ENCODE measurements at regions not wholly inside any gene's neighbourhood (a gene's known extent, or its start where the extent isn't known, plus 50 kb on each side); places are given as distances from the start of the nearest gene placed in this dataset.

GRCh38 chr15:37678124-37678523, 256.3 kb upstream of the TMCO5A start:
- Mint-ChIP-seq H3K27me3 (ENCODE audit: insufficient read depth) (peaks cover 1% of the 10 kb centered on the region; the same call in 1 of the 2 replicates), H3K4me1 (ENCODE audit: low read depth) (no peaks in the 10 kb centered on the region), H3K9me3 (no peaks in the 10 kb centered on the region), H3K27ac (no peak overlapping the region), H3K4me3 (no peak overlapping the region), H3K36me3 (ENCODE audit: low read depth) (no peaks in the 10 kb centered on the region)
- TF ChIP-seq, protein P1, sequence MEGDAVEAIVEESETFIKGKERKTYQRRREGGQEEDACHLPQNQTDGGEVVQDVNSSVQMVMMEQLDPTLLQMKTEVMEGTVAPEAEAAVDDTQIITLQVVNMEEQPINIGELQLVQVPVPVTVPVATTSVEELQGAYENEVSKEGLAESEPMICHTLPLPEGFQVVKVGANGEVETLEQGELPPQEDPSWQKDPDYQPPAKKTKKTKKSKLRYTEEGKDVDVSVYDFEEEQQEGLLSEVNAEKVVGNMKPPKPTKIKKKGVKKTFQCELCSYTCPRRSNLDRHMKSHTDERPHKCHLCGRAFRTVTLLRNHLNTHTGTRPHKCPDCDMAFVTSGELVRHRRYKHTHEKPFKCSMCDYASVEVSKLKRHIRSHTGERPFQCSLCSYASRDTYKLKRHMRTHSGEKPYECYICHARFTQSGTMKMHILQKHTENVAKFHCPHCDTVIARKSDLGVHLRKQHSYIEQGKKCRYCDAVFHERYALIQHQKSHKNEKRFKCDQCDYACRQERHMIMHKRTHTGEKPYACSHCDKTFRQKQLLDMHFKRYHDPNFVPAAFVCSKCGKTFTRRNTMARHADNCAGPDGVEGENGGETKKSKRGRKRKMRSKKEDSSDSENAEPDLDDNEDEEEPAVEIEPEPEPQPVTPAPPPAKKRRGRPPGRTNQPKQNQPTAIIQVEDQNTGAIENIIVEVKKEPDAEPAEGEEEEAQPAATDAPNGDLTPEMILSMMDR (IDR thresholded peaks at IDR 0.05), result no peak
- no peak for DNase-seq

GRCh38 chr15:37679627-37680026, 254.8 kb upstream of the TMCO5A start:
- no peak overlapping the region for H3K4me3 Mint-ChIP-seq
- H3K4me1 Mint-ChIP-seq (ENCODE audit: low read depth), result no peaks in the 10 kb centered on the region
- H3K9me3 Mint-ChIP-seq, result no peaks in the 10 kb centered on the region
- no peak for DNase-seq
- H3K27me3 Mint-ChIP-seq (ENCODE audit: insufficient read depth), result peaks cover 1% of the 10 kb centered on the region; the same call in 1 of the 2 replicates
- TF ChIP-seq, protein P1 (IDR thresholded peaks at IDR 0.05), result no peak
- no peaks in the 10 kb centered on the region for H3K36me3 Mint-ChIP-seq (ENCODE audit: low read depth)
- no peak overlapping the region for H3K27ac Mint-ChIP-seq

GRCh38 chr15:37682304-37682703, 252.1 kb upstream of the TMCO5A start:
- DNase-seq, result no peak
- H3K36me3 Mint-ChIP-seq (ENCODE audit: low read depth), result no peaks in the 10 kb centered on the region
- H3K4me1 Mint-ChIP-seq (ENCODE audit: low read depth), result no peaks in the 10 kb centered on the region
- H3K27me3 Mint-ChIP-seq (ENCODE audit: insufficient read depth), result peaks cover 1% of the 10 kb centered on the region
- H3K27ac Mint-ChIP-seq, result no peak overlapping the region
- H3K9me3 Mint-ChIP-seq, result no peaks in the 10 kb centered on the region; the same call in 1 of the 2 replicates
- H3K4me3 Mint-ChIP-seq, result no peak overlapping the region
- TF ChIP-seq, protein P1 (IDR thresholded peaks at IDR 0.05), result peak; percentile 65

DNA sequence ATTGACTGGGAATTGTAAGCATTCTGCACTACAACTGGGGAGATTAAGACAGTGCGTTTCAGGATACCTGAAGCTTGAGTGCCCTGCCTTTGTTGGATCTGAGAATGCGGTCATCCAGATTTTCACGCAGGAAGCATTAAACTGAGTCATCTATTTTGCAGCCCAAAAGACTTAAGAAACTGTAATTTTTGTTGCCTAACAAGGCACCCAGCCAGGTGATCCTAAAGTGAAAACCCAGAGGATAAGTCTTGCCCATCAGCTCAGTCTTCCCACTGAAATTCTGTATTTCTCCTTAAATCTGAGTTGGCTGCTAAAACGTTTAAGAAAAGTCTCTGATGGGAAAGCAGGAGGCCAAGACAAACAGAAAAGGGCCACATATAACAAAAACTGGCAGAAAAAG, 242.5 kb upstream of the TMCO5A start:
- Mint-ChIP-seq H3K27ac (no peak overlapping the region), H3K36me3 (ENCODE audit: low read depth) (no peaks in the 10 kb centered on the region; the same call in 1 of the 2 replicates), H3K4me3 (no peak overlapping the region), H3K27me3 (ENCODE audit: insufficient read depth) (peaks cover 6% of the 10 kb centered on the region), H3K9me3 (peaks cover 8% of the 10 kb centered on the region), H3K4me1 (ENCODE audit: low read depth) (peaks cover 46% of the 10 kb centered on the region)
- no peak for DNase-seq
- TF ChIP-seq, protein P1 (IDR thresholded peaks at IDR 0.05), result no peak

- H3K9me3 Mint-ChIP-seq, result peaks cover 8% of the 10 kb centered on the region
These were observed 240.5 kb upstream of the TMCO5A start for GRCh38 chr15:37693926-37694325.

More at GRCh38 chr15:37693926-37694325, 240.5 kb upstream of the TMCO5A start:
- DNase-seq, result no peak
- Mint-ChIP-seq H3K4me3 (no peak overlapping the region), H3K4me1 (ENCODE audit: low read depth) (peaks cover 46% of the 10 kb centered on the region), H3K27me3 (ENCODE audit: insufficient read depth) (peaks cover 6% of the 10 kb centered on the region), H3K36me3 (ENCODE audit: low read depth) (no peaks in the 10 kb centered on the region; the same call in 1 of the 2 replicates), H3K27ac (no peak overlapping the region)
- TF ChIP-seq, protein P1 (IDR thresholded peaks at IDR 0.05), result no peak

Data from HFFc6 (cell line).